SIG-M5 treated with dmso at 0.1 percent for 504 hours (cell line): ENCODE measurements at regions not wholly inside any gene's neighbourhood (a gene's known extent, or its start where the extent isn't known, plus 50 kb on each side); places are given as distances from the start of the nearest gene placed in this dataset.

Experiments
- DNase-seq: peaks from one replicate; lab custom pipeline; 2025; ENCODE audit not compliant: unreplicated experiment; lab: John Stamatoyannopoulos, UW

GRCh38 chr19:31759359-31759758 is 410.1 kb upstream of the TSHZ3 start:
- no peak for DNase-seq

GRCh38 chr19:31761281-31761913 is 412.2 kb upstream of the TSHZ3 start:
- no peak for DNase-seq

GRCh38 chr19:31770223-31770622 is 421.0 kb upstream of the TSHZ3 start:
- peak; percentile 15 for DNase-seq

GRCh38 chr19:31772915-31773314 is 423.7 kb upstream of the TSHZ3 start:
- DNase-seq: no peak

- no peak for DNase-seq
These were observed 432.3 kb upstream of the TSHZ3 start for GRCh38 chr19:31781542-31781941.

- DNase-seq: no peak
These were observed 434.4 kb upstream of the TSHZ3 start for GRCh38 chr19:31783592-31783991.

GRCh38 chr19:31784671-31785101 is 435.4 kb upstream of the TSHZ3 start:
- no peak for DNase-seq

- DNase-seq: no peak
These were observed 452.4 kb upstream of the TSHZ3 start for GRCh38 chr19:31801611-31802010.

- no peak for DNase-seq
These were observed 454.7 kb upstream of the TSHZ3 start for GRCh38 chr19:31803835-31804446.

GRCh38 chr19:31804668-31805067 is 455.4 kb upstream of the TSHZ3 start:
- DNase-seq: no peak

- DNase-seq: no peak
These were observed 461.4 kb upstream of the TSHZ3 start for GRCh38 chr19:31810536-31811109.

- no peak for DNase-seq
These were observed 468.9 kb upstream of the TSHZ3 start for GRCh38 chr19:31817971-31818797.

- no peak for DNase-seq
These were observed 469.5 kb upstream of the TSHZ3 start for GRCh38 chr19:31818798-31819105.

GRCh38 chr19:31819837-31820236 is 470.6 kb upstream of the TSHZ3 start:
- DNase-seq: no peak

- DNase-seq: no peak
These were observed 472.1 kb upstream of the TSHZ3 start for GRCh38 chr19:31821346-31821745.

GRCh38 chr19:31825134-31826094 is 476.2 kb upstream of the TSHZ3 start:
- no peak for DNase-seq

- no peak for DNase-seq
These were observed 477.1 kb upstream of the TSHZ3 start for GRCh38 chr19:31826325-31826724.

GRCh38 chr19:31831421-31832175 is 482.4 kb upstream of the TSHZ3 start:
- no peak for DNase-seq

GRCh38 chr19:31832176-31832548 is 482.9 kb upstream of the TSHZ3 start:
- DNase-seq: no peak

GRCh38 chr19:31834070-31834469 is 484.8 kb upstream of the TSHZ3 start:
- DNase-seq: no peak
